ENCODE measurements at regions not wholly inside any gene's neighbourhood (a gene's known extent, or its start where the extent isn't known, plus 50 kb on each side); places are given as distances from the start of the nearest gene placed in this dataset.

DNA sequence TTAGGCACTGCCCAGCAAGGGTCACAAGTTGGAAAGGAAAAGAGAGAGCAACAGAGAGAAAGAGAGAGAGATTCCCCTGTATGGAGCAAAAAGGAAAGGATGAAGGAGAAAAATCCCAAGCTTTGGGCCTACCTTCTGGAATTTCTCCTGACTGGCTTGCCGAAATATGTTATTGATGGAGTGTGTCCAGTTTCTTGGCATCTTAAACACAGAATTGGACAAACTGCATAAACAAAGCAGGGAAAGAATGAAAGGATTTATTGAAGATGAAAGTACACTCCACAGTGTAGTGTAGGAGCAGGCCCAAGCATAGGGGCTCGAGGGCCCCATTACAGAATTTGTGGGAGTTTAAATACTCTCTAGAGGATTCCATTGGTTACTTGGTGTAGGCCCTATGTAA is 627.8 kb upstream of the CNTNAP2 start:
- TF ChIP-seq CTCF (IDR thresholded peaks at IDR 0.05) (no peak), POLR2A (IDR thresholded peaks at IDR 0.05) (no peak)

Data from thyroid gland (tissue), 4 donors.